IPS DF 4.7 (cell line): ENCODE measurements at regions not wholly inside any gene's neighbourhood (a gene's known extent, or its start where the extent isn't known, plus 50 kb on each side); places are given as distances from the start of the nearest gene placed in this dataset.

Experiments
- DNase-seq: peaks from one replicate; pipeline ENCODE4 v3.0.0-alpha.2; 2013; ENCODE audit warnings: low spot score; ENCODE audit errors: extremely low read depth

GRCh38 chr3:117126460-117126859 lies 416.9 kb downstream of the TUSC7 start:
- no peak for DNase-seq

- no peak for DNase-seq
Measured at GRCh38 chr3:117126946-117127546, 417.5 kb downstream of the TUSC7 start.

GRCh38 chr3:117128133-117128532 lies 418.6 kb downstream of the TUSC7 start:
- no peak for DNase-seq

- no peak for DNase-seq
Measured at GRCh38 chr3:117128872-117129271, 419.3 kb downstream of the TUSC7 start.

- no peak for DNase-seq
Measured at GRCh38 chr3:117129516-117129915, 419.9 kb downstream of the TUSC7 start.

GRCh38 chr3:117130222-117130621 lies 420.6 kb downstream of the TUSC7 start:
- no peak for DNase-seq

- no peak for DNase-seq
Measured at GRCh38 chr3:117131259-117131658, 421.7 kb downstream of the TUSC7 start.

- no peak for DNase-seq
Measured at GRCh38 chr3:117133066-117133465, 423.5 kb downstream of the TUSC7 start.

- no peak for DNase-seq
Measured at GRCh38 chr3:117135207-117135606, 425.6 kb downstream of the TUSC7 start.

- no peak for DNase-seq
Measured at GRCh38 chr3:117136003-117136402, 426.4 kb downstream of the TUSC7 start.

- DNase-seq: no peak
Measured at GRCh38 chr3:117137065-117137464, 427.5 kb downstream of the TUSC7 start.

GRCh38 chr3:117139681-117140080 lies 430.1 kb downstream of the TUSC7 start:
- no peak for DNase-seq

- no peak for DNase-seq
Measured at GRCh38 chr3:117141812-117142211, 432.2 kb downstream of the TUSC7 start.

GRCh38 chr3:117144853-117145252 lies 435.3 kb downstream of the TUSC7 start:
- no peak for DNase-seq

- DNase-seq: no peak
Measured at GRCh38 chr3:117145677-117146076, 436.1 kb downstream of the TUSC7 start.

- no peak for DNase-seq
Measured at GRCh38 chr3:117146571-117146970, 437.0 kb downstream of the TUSC7 start.

GRCh38 chr3:117149584-117149983 lies 440.0 kb downstream of the TUSC7 start:
- DNase-seq: no peak

GRCh38 chr3:117150628-117151027 lies 441.0 kb downstream of the TUSC7 start:
- DNase-seq: no peak

- DNase-seq: no peak
Measured at GRCh38 chr3:117160176-117160575, 450.6 kb downstream of the TUSC7 start.

- no peak for DNase-seq
Measured at GRCh38 chr3:117161816-117162215, 452.2 kb downstream of the TUSC7 start.

GRCh38 chr3:117165176-117165575 lies 455.6 kb downstream of the TUSC7 start:
- no peak for DNase-seq

- no peak for DNase-seq
Measured at GRCh38 chr3:117165601-117166051, 456.0 kb downstream of the TUSC7 start.

GRCh38 chr3:117168896-117169295 lies 459.3 kb downstream of the TUSC7 start:
- DNase-seq: no peak

- no peak for DNase-seq
Measured at GRCh38 chr3:117170094-117170493, 460.5 kb downstream of the TUSC7 start.
